ENCODE measurements at regions not wholly inside any gene's neighbourhood (a gene's known extent, or its start where the extent isn't known, plus 50 kb on each side); places are given as distances from the start of the nearest gene placed in this dataset.

- TF ChIP-seq PRDM15 (CRISPR knock-in tag; IDR thresholded peaks at IDR 0.05) = no peak
Observed at GRCh38 chr13:57832187-57832586, 200.6 kb downstream of the PCDH17 start (continued).

GRCh38 chr13:57837801-57838200, 206.3 kb downstream of the PCDH17 start:
- H3K27me3 ChIP-seq (replicated peaks in 1 of 2; ENCODE audit: control insufficient read depth in 2 of 2, insufficient read depth in 2 of 2, low read length in 1 of 2) = no peaks in the 10 kb centered on the region
- H3K4me2 ChIP-seq (ENCODE audit: control insufficient read depth, insufficient read depth) = no peak overlapping the region
- ChIA-PET POLR2A (no interaction called here), CTCF (no interaction called here), RAD21 (ENCODE audit: unreplicated experiment) (no interaction called here), SMC1A (ENCODE audit: uncharacterized antibody, unreplicated experiment) (no interaction called here)
- H4K20me1 ChIP-seq (ENCODE audit: control insufficient read depth, insufficient read depth) = no peaks in the 10 kb centered on the region
- no peak for FAIRE-seq
- H3K27ac ChIP-seq (ENCODE audit: control insufficient read depth, insufficient read depth) = no peak overlapping the region
- no peak for DNase-seq (ENCODE audit: low read depth, low spot score)
- no TSS peak for BruUV-seq (replicated peaks)
- H3K4me3 ChIP-seq = no peak overlapping the region
- no peak overlapping the region for H3K9ac ChIP-seq (ENCODE audit: control insufficient read depth, insufficient read depth, low read length)
- H3K9me3 ChIP-seq (replicated peaks; ENCODE audit: control insufficient read depth, insufficient read depth, low read length) = no peaks in the 10 kb centered on the region
- no peak overlapping the region for H2AFZ ChIP-seq (ENCODE audit: control insufficient read depth, low read depth, low read length)
- H3K36me3 ChIP-seq (ENCODE audit: control insufficient read depth in 2 of 2, insufficient read depth in 2 of 2, low read length in 1 of 2) = no peaks in the 10 kb centered on the region
- intact Hi-C loops (cut with micrococcal nuclease; ENCODE audit: unreplicated experiment) = no loop called here
- no peaks in the 10 kb centered on the region for H3K79me2 ChIP-seq (ENCODE audit: control insufficient read depth, insufficient read depth, low read length)
- H3K4me1 ChIP-seq (ENCODE audit: control insufficient read depth, insufficient read depth, low read length) = no peaks in the 10 kb centered on the region
- ATAC-seq = no peak
- in situ Hi-C loops (cut with MboI) = no loop called here
- no peak for TF ChIP-seq EED (IDR thresholded peaks at IDR 0.05; ENCODE audit: low read depth)
- TF ChIP-seq MXI1 (IDR thresholded peaks at IDR 0.05; ENCODE audit: low read depth, low read length) = no peak
- no peak for TF ChIP-seq CREB1 (IDR thresholded peaks at IDR 0.05; ENCODE audit: low read depth)
- TF ChIP-seq CHD2 (IDR thresholded peaks at IDR 0.05; ENCODE audit: borderline replicate concordance, low read depth, low read length) = no peak
- TF ChIP-seq CHD1 (IDR thresholded peaks at IDR 0.05; ENCODE audit: low read depth, low read length) = no peak
- TF ChIP-seq MEF2B (IDR thresholded peaks at IDR 0.05; ENCODE audit: partially characterized antibody, poor library complexity, severe bottlenecking) = no peak
- no peak for TF ChIP-seq SRF (IDR thresholded peaks at IDR 0.05; ENCODE audit: low read depth in 2 of 2, low read length in 2 of 2)
- TF ChIP-seq USF1 (IDR thresholded peaks at IDR 0.05; ENCODE audit: borderline replicate concordance, extremely low read length, insufficient read depth, low read depth, low read length) = no peak
- no peak for TF ChIP-seq EP300 (IDR thresholded peaks at IDR 0.05; ENCODE audit: borderline replicate concordance in 1 of 2, control insufficient read depth in 1 of 2, low read depth in 2 of 2, low read length in 2 of 2)
- TF ChIP-seq IRF5 (IDR thresholded peaks at IDR 0.05; ENCODE audit: borderline replicate concordance) = no peak
- TF ChIP-seq FOXM1 (IDR thresholded peaks at IDR 0.05; ENCODE audit: low read depth, low read length) = no peak
- no peak for TF ChIP-seq NR2F1 (conservative IDR thresholded peaks at IDR 0.05)
- TF ChIP-seq BHLHE40 (IDR thresholded peaks at IDR 0.05; ENCODE audit: borderline replicate concordance in 1 of 2, low read depth in 2 of 2, low read length in 1 of 2) = no peak
- no peak for TF ChIP-seq HCFC1 (IDR thresholded peaks at IDR 0.05; ENCODE audit: low read length)
- no peak for TF ChIP-seq ATF3 (IDR thresholded peaks at IDR 0.05; ENCODE audit: borderline replicate concordance, extremely low read depth, low read depth, low read length)
